ENCODE measurements at regions not wholly inside any gene's neighbourhood (a gene's known extent, or its start where the extent isn't known, plus 50 kb on each side); places are given as distances from the start of the nearest gene placed in this dataset.

GRCh38 chr16:60331168-60331567 lies 1597.1 kb upstream of the GOT2 start:
- no peak for DNase-seq

DNA sequence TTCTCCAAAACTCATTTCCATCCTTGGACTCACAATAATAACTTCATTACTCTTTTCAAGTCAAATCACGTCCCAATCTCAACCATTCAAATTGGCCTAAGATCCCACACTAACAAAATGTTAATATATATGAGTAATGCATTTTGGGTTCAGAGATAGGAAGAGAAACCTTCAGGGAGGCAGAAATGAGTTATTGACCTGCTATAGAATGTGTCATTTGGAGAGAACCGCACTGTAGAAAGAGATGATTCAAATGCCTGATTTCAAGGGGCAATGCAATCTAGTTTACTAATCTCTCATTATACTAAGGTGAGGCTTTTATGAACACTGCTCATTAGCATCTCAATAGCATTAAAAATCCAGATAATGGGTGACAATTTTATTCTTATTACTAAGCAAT lies 1595.0 kb upstream of the GOT2 start:
- DNase-seq = no peak

DNA sequence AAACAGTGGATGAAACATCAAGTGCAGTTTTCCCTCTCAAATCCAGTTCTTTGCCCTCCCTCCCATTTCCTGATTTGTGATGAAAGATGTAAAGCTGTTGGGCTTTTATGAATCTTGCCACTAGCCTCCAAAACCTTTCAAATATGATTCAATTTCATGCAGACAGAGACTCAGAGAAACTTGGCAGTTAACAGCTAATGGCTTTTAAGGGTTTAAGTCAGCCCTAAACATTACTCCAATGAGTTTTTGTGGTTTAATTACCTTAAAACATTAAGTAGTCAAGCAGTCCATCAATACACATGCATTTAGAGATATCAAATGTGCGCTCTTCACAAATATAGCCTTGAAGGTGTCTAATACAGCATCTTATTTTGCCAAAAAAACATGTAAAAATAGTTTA lies 1594.0 kb upstream of the GOT2 start:
- no peak for DNase-seq

- no peak for DNase-seq
These were observed 1584.4 kb upstream of the GOT2 start for GRCh38 chr16:60318486-60318885.

- no peak for DNase-seq
These were observed 1576.8 kb upstream of the GOT2 start for GRCh38 chr16:60310846-60311445.

GRCh38 chr16:60304720-60305119 lies 1570.6 kb upstream of the GOT2 start:
- no peak for DNase-seq

- DNase-seq = no peak
These were observed 1570.0 kb upstream of the GOT2 start for GRCh38 chr16:60304066-60304465.

- no peak for DNase-seq
These were observed 1568.6 kb upstream of the GOT2 start for GRCh38 chr16:60302676-60303075.

- no peak for DNase-seq
These were observed 1568.1 kb upstream of the GOT2 start for GRCh38 chr16:60302261-60302660.

DNA sequence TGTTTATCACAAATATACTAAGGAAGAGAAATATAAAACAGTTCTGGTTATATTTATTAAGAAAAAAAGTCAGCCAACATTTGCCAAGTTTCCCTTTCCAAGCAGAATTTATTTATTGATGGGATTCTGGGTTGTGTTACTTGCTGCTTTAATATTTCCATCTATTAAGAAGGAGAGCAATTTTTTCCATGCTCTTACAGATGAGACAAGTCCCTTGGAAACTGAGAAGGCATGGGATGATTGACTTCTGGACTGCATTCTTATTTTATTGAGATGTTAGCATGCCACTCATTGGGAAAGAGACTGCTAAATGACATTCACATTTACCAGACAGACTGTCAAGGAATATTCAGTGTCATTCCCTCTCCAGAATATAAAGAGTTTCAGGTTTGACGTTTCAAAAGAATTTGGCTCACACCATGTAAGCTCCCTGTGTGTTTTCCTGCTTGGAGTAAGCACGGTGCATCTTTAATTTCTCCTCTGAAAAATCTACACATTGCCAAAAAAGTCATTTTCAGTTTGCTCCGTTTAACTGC lies 1565.2 kb upstream of the GOT2 start:
- DNase-seq = no peak

- no peak for DNase-seq
These were observed 1561.3 kb upstream of the GOT2 start for GRCh38 chr16:60295451-60295850.

- DNase-seq = no peak
These were observed 1551.7 kb upstream of the GOT2 start for GRCh38 chr16:60285794-60286193.

GRCh38 chr16:60279061-60279665 lies 1545.0 kb upstream of the GOT2 start:
- DNase-seq = no peak

- no peak for DNase-seq
These were observed 1540.4 kb upstream of the GOT2 start for GRCh38 chr16:60274431-60275019.

GRCh38 chr16:60271781-60272180 lies 1537.7 kb upstream of the GOT2 start:
- DNase-seq = no peak

GRCh38 chr16:60271025-60271771 lies 1537.1 kb upstream of the GOT2 start:
- no peak for DNase-seq

- DNase-seq = no peak
These were observed 1527.3 kb upstream of the GOT2 start for GRCh38 chr16:60261425-60261824.

DNA sequence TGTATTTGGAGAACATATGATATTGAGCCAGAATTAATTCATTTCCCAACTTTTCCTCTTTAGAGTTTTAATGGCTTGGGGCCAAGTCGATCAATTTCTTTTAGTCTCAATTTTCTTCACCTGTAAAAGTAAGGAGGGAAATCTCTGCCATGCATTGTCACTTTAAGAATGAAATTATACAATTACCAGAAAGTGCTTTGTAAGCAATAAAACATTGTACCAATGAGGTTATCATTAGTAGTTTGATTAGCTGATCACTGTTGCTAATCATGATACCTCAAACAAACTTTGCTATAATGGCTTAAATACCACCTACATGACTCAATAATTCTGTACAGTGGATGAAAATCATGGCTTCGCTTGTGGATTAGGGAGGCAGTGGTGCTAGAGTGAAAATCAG lies 1525.8 kb upstream of the GOT2 start:
- DNase-seq = no peak

DNA sequence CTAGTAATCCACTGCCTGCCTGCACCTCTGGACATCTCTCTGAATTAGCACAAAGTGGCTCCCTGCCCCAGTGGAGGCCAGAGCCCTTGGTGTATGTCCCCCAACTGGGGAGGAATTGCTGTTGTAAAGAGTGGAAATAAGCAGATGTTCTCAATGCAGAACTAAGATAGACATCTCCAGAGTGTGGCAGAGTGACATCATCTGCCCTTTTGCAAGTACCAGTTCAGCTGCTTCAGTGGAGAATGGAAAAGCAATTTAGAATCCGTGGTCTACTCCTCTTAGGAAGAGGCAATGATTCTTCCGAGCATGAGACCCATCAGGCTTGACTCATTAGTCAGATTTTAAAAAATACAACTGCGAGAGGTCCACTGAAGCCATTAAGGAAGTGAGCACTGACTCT lies 1512.0 kb upstream of the GOT2 start:
- DNase-seq = no peak

GRCh38 chr16:60241671-60242070 lies 1507.6 kb upstream of the GOT2 start:
- DNase-seq = no peak

GRCh38 chr16:60230666-60231065 lies 1496.5 kb upstream of the GOT2 start:
- no peak for DNase-seq

- no peak for DNase-seq
These were observed 1491.4 kb upstream of the GOT2 start for GRCh38 chr16:60225541-60225940.

DNA sequence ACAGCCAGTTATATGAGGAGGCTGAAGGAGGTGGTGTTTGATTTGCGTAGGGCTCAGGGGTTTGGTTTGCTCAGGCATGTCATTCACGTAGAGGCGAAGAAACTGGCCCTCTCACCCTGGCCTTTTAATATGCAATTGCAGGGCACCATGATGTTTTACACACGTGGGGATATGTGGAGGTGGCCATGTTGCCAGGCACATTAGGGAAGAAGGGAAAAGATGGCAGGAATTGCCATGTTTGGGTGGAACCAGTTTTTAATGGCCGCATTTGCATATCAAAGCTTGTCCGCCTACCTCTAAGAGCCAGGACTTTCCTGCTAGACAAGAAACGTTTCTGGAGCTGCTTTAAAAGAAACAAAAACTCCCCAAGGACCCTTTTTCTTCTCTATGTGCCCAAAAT lies 1483.7 kb upstream of the GOT2 start:
- DNase-seq = no peak

DNA sequence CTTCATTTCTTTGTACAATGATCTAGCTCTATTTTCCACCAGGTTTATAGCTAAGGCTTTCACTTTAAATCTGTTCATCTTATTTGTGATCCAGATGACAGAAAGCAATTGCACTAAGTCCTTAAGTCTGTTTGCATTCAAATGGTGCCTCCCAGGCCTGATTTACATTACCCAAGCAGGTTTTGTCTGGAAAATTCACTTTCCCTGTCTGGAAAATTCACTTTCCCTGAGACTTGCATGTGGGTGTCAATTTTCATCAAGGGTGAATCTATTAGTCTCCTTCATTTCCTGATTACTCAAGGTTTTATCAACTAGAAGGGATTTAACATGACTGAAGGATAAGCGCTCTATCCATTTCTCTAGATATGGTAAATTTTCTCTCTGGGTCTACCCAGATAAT lies 1480.2 kb upstream of the GOT2 start:
- DNase-seq = no peak
